Hepatocyte (in vitro differentiated cells): ENCODE measurements at regions not wholly inside any gene's neighbourhood (a gene's known extent, or its start where the extent isn't known, plus 50 kb on each side); places are given as distances from the start of the nearest gene placed in this dataset.

ENCODE experiments used
- CTCF ChIP-seq: fragments of 200-600 bp; sonication (generic); IDR thresholded peaks from 2 replicates; pipeline ENCODE4 v1.5.1; 2016; ENCODE audit warnings: antibody characterized with exemption, mild to moderate bottlenecking; ENCODE audit not compliant: poor library complexity
- EZH2 ChIP-seq: fragments of 200-600 bp; sonication (generic); IDR thresholded peaks from 2 replicates; pipeline ENCODE4 v1.6.1; 2016; ENCODE audit warnings: antibody characterized with exemption, mild to moderate bottlenecking, borderline replicate concordance
- EZH2phosphoT487 ChIP-seq: fragments of 200-600 bp; sonication (generic); IDR thresholded peaks from one replicate; pipeline ENCODE4 v1.6.1; 2018; ENCODE audit warnings: antibody characterized with exemption, mild to moderate bottlenecking, low read depth, moderate library complexity; ENCODE audit not compliant: unreplicated experiment, severe bottlenecking

GRCh38 chrX:43218198-43218597 lies 437.9 kb upstream of the MAOA start:
- TF ChIP-seq CTCF (no peak), EZH2phosphoT487 (no peak), EZH2 (no peak)
